HG03095 (cell line): ENCODE measurements at regions not wholly inside any gene's neighbourhood (a gene's known extent, or its start where the extent isn't known, plus 50 kb on each side); places are given as distances from the start of the nearest gene placed in this dataset.

ENCODE experiments used
- ATAC-seq: cut with Tn5 transposase; IDR thresholded peaks from one replicate; pipeline ENCODE4 v1.9.1; 2021; ENCODE audit warnings: moderate library complexity; ENCODE audit not compliant: unreplicated experiment

DNA sequence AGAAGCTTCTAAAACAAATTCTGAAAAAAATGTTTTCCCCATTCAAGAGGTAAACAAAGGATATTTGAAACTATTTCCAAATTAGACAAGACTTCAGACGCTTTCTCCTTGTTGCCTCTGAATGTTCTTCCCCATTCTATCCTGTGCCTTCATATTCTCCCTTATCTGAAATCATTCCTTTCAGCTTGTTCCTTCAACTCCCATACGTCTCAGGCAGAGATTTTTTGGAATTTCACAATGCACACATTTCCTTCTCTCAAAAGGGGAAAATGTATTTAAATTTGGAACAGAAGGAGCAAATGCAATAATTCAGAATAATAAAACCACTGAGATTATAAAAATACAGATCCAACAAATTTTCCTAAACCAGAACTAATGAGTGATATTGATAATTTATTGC, 198.7 kb upstream of the IVNS1ABP start:
- ATAC-seq, result no peak

DNA sequence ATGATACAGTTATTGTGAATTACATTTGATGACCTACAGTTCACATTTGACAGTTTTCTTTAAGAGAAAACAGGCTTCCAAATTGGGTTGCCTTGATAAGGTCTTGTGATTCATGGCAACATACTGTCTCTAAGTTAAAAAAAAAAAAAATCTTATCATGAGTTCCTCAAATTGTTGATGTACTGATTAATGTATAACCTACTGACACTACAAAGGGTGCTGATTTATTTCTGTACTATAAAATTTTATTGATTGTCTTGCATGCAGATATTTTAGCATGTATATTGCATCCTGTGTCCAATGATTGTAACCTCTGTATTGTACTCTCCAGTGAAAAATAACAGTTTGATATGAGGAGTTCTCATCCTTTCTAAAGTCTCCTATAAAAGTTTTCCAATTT, 197.3 kb upstream of the IVNS1ABP start:
- ATAC-seq, result no peak

DNA sequence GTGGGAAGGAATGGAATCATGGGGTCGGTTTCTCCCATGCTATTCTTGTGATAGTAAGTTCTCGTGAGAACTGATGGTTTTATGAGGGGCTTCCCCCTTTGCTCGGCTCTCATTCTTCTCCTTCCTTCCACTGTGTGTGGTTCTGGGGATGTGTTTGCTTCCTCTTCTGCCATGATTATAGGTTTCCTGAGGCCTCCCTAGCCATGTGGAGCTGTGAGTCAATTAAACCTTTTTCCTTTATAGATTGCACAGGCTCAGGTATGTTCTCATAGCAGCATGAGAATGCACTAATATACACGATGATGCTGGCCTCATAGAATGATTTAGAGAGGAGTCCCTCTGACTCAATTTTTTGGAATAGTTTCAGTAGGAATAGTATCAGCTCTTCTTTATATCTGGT, 195.4 kb upstream of the IVNS1ABP start:
- no peak for ATAC-seq

DNA sequence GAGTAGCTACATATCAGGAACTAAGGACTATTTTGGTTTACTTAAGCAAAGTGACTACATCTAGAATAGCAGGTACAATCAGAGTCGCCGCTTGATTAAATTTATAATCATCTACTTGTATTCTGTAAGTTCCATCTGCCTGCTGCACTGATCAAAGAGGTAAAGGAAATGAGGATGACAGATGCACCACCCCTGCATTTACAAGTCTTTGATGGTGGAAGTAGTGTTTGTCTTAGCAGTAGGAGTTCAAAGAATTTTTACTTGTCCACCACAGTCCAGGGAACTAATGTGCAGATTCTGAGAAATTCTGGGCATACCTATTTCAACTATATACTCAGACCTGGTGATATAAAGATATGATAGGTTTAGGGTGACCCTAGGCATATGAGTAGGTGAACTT, 184.1 kb upstream of the IVNS1ABP start:
- ATAC-seq, result no peak

DNA sequence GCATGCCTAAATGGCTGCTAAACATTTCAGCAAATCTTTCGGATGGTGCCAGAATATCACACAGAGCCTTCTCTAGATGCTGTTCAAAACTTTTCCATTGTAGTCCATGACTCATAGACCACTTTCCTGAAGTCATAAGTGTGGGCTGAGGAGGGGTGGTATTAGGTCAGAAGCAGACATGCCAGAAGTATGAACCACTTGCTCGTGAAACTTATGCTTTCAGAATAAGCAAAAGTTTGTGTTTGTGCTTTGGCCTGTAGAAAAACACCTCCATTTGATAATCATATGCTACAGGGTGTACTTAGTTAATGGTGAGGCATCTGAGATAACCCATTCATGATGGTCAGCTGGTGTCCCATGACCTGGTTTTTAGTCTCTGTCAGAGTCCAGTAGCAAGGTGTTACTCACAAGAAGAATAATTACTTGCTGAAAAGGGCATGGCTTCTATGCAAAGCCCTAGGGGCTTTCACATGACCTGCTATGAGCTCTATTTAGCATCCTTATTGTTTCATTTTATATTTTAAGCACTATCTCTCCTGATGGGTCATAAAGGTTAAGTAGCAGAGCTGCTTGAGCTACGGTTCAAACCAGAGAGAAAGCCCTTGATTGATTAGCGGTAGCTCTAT, 183.1 kb upstream of the IVNS1ABP start:
- no peak for ATAC-seq

DNA sequence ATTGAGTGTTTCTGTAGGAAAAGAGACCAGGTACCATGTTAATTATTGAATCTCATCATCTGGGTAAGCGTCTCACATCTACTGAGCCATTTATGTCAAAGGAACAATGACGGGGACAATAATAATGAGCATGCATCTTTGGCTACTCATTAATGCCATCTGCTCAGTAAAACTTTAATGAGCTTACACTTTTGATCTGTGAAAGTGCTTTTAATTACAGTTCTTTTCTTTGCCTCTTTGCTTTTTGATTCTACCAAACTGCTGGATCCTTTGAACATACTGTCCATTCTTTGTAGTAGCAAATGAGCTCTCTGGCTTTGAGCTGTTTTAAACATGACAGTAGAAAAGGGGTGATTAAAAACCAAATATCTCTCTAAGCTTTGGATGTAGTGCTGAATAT, 181.2 kb upstream of the IVNS1ABP start:
- ATAC-seq, result no peak

DNA sequence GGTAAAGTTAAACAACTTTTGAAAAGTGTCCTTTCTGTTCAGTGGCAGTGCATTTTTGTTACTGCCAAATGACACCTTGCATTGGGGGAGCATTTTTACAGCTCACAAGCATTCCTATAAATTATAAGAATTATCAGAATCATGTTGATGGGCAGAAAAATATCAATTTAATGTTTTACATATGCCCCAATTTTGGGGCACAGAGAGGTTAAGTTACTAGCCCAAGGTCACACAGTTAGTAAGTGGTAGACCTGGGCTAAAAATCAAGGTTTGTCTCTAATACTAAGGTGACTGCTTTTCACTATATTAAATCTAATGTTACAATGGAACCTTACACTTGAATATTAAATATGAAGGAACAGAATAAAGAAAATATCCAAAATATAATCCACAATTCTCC, 180.1 kb upstream of the IVNS1ABP start:
- no peak for ATAC-seq

DNA sequence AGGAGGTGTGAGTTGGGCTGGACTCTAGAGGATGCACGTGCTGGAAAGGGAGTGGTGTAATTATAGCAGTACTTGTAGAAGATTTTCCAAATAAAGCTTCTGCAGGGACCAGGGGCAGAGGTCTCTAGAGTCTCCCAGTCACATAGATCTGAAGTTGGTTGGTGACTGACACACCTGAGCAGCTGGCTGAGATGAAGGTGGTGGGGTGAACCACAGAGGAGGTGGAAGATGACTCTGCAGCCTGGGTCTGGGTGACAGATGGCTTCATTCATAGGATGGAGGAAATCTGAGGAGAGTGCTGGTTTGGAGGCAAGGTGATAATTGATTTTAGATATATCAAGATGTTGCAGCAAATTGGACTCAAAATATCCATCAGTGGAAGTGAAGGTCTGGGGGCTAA, 178.9 kb upstream of the IVNS1ABP start:
- no peak for ATAC-seq

DNA sequence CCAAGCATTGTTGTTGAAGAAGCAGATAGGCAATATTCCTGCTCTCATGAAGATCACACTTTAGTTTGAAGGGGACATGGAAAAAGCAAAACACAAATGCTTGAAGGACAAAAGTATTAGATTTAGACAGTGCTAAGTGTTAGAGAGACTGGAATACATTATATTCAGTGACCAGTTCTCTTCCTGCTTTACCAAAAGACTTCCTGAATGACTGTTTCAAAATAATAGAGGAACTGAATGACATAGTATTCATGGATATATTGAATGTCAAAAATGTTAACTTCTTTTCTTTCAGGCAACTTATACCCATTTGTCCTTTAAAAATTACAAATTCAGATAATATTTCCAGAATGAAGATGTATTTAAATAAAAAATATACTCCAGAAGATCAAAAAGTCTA, 178.0 kb upstream of the IVNS1ABP start:
- ATAC-seq, result no peak

DNA sequence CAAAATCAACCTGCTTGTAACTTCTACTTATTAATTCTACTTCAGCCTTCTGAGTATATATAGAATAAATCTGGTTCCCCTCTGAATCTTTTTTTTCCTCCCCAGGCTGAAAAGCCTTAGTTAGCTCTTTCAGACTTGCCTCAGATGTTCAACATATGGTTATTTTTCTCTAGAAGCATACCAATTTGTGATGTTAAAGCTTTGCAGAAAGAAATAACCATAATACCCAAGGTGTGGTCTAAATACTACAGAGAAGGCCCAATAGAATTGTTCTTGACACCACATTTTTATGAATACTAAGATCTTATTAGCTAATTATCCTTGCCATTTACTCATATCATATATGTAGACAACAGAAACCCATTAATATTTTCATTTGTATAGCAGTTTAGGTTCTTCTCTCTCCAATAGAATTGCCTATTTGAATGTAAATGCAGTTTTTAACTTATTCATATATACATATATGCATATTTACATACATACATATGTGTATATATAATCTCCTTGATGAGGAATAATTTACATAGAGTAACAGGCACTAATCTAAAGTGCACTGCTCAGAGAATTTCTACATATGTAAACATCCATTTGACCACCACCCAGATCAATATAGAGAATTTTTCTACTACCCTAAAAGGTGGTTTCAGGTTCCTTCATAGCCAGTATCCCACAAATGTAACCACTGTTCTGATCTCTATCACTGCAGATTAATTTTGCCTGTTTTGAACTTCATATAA, 175.2 kb upstream of the IVNS1ABP start:
- no peak for ATAC-seq

DNA sequence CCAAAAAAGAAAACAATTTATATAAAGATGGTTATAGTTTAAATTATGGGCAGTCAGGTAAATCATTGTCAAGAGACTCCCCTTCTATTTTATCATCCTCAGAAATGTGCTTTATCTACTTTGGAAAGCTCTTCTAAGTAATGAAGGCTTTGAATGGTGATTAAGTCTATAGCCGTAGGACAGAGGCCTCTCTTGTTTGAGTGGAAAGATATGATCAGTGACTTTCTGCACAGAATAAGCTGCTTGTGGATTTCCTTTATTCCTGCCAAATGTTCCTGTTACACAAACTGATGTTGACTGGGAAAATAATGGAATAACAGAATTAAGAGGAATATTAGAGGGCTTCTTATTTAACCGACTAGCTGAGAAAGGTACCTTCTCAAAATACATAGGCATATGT, 174.6 kb upstream of the IVNS1ABP start:
- no peak for ATAC-seq

DNA sequence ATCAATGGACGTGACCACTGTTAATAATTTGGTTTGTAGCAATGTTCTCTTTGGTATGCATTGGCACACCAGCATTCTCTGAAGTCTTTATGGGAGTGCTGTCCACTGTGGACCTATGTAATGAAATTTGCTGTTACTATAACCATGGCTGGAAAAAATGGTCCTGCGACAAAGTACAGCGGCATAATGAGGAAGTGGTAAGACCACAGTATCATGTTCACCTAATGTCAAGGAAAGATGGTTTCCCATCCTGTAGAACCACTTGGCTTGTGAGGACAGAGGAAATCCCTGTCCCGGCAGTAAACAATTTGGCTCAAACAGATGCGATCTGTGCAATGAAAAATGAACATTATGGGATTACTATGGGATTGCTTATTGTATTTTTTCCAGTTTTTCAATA, 173.9 kb upstream of the IVNS1ABP start:
- no peak for ATAC-seq

DNA sequence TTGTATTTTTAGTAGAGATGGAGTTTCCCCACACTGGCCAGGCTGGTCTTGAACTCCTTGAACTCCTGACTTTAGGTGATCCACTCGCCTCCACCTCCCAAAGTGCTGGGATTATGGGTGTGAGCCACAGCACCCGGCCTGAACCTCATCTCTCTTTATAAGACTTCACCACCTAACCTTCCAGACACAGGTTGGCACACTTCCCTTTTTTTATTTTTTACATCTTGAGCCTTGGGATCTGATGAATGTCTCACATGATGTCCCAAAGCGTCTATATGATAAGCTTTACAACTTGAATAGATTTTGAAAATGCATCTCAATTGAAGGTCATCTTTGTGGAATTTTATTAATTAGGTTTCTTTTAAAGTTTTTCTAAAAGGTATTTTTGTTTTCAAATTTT, 172.4 kb upstream of the IVNS1ABP start:
- ATAC-seq, result no peak

DNA sequence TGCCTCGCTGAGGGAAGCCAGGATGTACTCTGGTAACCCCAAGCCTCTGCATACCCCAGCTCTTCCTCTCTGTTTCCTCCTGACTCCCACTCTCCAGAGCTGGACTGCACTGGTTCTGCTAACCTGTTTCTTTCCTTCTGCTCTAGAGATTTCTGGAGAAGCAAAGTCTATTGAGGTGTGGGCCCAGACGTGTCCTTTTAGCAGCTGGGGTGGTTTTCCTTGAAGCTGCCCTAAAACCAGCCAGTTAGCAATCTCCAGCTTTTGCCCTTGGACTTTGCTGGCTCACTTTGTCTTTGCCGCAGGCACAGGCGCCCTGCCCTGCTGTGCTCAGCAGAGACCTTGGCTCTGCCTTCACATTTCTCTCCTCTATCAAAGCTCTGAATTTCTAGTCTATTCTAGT, 171.8 kb upstream of the IVNS1ABP start:
- ATAC-seq, result no peak

DNA sequence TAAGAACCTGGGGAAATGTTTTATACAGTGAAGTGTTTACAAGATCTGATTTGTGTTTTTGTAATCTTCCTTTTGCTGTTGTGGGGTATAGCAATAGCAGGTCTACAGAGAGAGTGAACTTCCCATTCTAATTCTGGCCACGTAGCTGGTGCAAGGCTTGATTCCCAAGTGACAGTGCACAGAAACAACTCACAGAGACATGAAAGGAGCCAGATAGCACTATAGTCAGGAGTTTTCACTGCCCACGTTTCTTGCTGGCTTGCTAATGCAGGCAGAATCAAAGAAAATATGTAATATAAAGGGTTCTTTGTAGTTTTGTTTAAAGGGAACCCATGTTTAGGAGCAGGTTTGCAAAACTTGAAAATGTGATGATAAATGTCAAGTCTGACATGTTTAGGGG, 170.9 kb upstream of the IVNS1ABP start:
- no peak for ATAC-seq

DNA sequence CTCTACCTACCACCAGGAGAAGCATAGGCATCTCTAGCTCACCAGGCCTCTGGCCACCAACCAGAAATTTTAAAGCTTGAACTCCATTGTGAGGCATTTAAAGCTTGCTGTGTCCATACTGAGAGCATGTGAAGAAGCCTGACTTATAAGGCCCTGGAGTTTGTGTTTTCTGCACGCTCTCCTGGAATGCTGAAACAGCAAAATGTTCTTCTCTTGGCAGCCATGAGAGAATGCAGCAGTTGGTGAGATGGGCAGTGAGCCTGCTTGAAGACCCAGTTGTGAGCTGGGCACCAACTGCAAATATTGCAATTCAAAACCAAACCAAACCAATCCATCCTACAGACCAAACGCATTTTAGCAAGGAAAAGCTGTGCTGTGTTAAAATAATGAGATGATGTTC, 170.0 kb upstream of the IVNS1ABP start:
- no peak for ATAC-seq

DNA sequence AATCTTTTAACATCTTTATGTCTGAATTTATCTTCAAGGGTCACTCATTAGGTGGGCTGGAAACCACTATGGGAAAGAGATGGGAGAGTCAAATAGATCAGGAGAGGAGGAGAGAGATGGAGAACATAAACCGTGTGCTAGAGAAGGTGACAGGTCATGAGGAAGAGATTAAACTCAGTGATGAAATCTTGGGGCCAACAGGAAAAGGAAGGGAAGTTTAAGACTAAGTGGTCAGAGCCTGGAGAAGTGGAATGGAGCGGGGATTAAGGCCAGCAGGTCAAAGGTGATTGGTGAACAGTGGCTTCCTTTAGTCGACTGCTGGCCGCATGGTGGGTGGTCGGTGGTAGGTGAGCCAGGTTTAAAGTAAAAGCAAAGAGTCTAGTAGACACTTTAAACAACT, 169.3 kb upstream of the IVNS1ABP start:
- ATAC-seq, result no peak

DNA sequence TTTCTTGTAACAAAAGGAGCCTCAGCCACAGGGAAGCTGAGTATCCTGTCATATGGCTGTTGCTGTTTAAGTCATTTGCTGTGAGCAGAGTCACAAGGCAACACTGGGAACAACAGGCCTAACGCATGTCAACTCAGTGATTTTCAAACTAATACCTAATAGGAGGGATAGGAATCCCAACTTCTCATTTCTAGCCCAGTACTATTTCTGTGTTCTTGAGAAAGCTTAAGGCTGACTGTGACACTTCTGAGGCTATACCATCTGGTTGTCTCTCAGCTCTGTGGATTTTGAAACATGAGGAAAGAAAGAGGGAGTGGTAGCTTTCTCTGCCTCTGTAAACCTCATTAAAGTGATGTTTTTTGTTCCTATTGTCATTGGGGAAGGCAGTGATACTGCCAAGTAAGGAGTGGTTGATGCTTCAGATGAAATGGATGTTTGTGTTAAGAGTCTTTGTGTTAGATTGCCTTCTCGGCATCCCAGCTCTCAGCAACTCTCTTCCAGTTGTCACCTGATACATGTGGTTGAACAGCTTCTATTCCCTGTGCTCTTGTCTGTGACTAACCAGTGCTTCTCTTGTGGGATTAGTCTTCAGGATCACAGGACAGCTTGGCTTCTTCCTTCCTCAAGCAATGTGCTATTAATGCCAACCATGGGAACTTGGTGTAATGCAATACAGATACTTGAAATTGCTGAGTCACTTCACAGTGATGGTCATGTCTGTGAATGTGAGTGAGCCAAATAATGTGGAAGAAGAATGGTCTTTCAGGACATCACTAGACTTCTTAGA, 166.8 kb upstream of the IVNS1ABP start:
- ATAC-seq, result no peak

DNA sequence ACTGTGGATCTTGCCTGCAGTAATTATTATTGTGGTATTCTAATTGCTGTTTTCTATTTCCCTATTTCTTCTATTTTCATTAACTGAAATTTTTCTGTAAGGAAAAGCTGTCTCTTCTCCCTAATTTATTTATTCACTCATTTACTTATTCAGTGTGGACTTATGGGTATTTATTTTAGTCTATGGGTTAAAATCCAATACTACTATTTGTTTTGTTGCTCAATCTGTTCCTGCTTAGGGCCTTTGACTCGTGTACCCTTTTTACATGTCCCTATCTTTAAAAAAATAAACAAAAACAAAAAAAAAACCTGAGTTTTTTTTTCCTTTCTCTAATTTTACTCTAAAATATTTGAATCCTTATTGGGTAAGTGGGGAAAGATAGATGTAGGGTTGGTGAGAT, 166.2 kb upstream of the IVNS1ABP start:
- no peak for ATAC-seq

DNA sequence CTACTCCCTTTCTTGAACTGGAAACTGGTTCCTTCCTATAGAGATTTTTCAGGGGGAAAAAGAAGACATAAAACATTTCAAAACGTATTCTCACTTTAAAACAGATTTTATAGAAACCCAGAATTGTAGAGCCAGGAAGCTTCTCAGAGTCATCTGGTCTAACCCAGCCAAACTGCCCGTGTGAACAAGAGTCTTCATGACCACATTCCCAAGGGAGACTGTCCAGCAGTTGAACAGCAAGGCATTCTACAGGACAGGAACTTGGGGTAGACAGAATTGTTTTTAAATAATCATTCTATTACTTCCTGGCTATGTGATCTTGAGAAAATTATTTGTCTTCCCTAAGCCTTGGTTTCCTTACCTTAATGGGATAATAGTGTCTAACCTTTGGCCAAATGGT, 163.5 kb upstream of the IVNS1ABP start:
- ATAC-seq, result no peak

DNA sequence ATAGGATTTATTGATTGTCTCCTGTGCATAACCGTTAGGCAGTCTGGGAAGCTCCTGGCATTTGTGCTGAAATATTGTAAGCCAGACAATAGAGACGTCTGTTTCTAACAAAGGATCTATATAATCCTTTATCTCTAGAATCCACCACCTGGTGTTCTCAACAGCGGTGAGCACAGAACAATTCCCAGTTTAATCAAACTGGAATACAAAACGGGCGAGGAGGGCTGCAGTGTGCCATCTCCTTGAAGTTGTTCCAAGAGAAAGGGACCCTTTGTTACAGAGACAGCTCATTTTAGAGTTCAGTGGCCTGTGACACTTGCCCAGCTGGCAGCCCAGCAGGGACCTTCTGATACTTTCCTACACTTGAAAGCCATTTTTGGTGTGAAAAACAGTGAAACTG, 162.8 kb upstream of the IVNS1ABP start:
- no peak for ATAC-seq

DNA sequence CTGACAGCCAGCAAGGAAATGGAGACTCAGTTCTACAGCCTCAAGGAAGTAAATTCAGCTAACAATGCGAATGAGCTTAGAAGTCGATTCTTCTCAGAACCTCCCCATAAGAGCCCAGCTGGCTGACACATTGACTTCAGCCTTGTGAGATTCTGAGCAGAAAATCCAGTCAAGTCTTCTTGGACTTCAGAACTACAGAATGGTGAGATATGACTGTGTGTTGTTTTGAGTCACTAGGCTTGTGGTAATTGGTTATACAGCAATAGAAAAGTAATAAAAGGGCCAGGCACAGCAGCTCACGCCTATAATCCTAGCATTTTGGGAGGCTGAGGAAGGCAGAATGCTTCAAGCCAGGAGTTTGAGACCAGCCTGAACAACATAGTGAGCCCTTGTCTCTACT, 161.8 kb upstream of the IVNS1ABP start:
- ATAC-seq, result no peak
